GM23338 (cell line): ENCODE measurements at regions not wholly inside any gene's neighbourhood (a gene's known extent, or its start where the extent isn't known, plus 50 kb on each side); places are given as distances from the start of the nearest gene placed in this dataset.

Source experiments
- ATAC-seq: fragments of 200-7000 bp; cut with Tn5 transposase; 3 replicates; pipeline ENCODE4 v1.9.1; 2020
- DNase-seq: peaks from one replicate; pipeline ENCODE4 v3.0.0-alpha.2; 2015; ENCODE audit warnings: low spot score
- H2AFZ ChIP-seq: fragments of 200-600 bp; sonication (generic); 2 replicates; pipeline ENCODE4 v1.8.0; 2016; ENCODE audit warnings: antibody characterized with exemption, mild to moderate bottlenecking, moderate library complexity
- H3F3A ChIP-seq: fragments of 200-600 bp; sonication (generic); replicated peaks from 2 replicates; pipeline ENCODE4 v1.8.0; 2017; ENCODE audit warnings: antibody characterized with exemption, mixed run types, low read depth
- H3K27ac ChIP-seq: fragments of 200-600 bp; sonication (generic); 2 replicates; pipeline ENCODE4 v1.6.1; 2016; ENCODE audit warnings: low read depth
- H3K27me3 ChIP-seq: fragments of 200-600 bp; sonication (generic); 2 replicates; pipeline ENCODE4 v1.8.0; 2016; ENCODE audit warnings: mild to moderate bottlenecking, mixed run types, moderate library complexity; ENCODE audit not compliant: insufficient read depth
- H3K36me3 ChIP-seq: fragments of 200-600 bp; sonication (generic); 2 replicates; pipeline ENCODE4 v1.8.0; 2016; ENCODE audit warnings: mild to moderate bottlenecking; ENCODE audit not compliant: insufficient read depth
- H3K4me1 ChIP-seq: fragments of 200-600 bp; sonication (generic); 2 replicates; pipeline ENCODE4 v1.8.0; 2016; ENCODE audit warnings: mild to moderate bottlenecking, moderate library complexity; ENCODE audit not compliant: insufficient read depth
- H3K4me2 ChIP-seq: fragments of 200-600 bp; sonication (generic); 2 replicates; pipeline ENCODE4 v1.7.1; 2017; ENCODE audit warnings: mixed run types
- H3K4me3 ChIP-seq: fragments of 200-600 bp; sonication (generic); 2 replicates; pipeline ENCODE4 v1.6.1; 2016; ENCODE audit warnings: mixed run types
- H3K79me2 ChIP-seq: fragments of 200-600 bp; sonication (generic); replicated peaks from 2 replicates; pipeline ENCODE4 v1.8.0; 2017; ENCODE audit warnings: mild to moderate bottlenecking; ENCODE audit not compliant: insufficient read depth
- H3K9me2 ChIP-seq: fragments of 200-600 bp; sonication (generic); 2 replicates; pipeline ENCODE4 v1.8.0; 2017; ENCODE audit not compliant: insufficient read depth
- H4K20me1 ChIP-seq: fragments of 200-600 bp; sonication (generic); replicated peaks from 2 replicates; pipeline ENCODE4 v1.8.0; 2017; ENCODE audit warnings: mild to moderate bottlenecking; ENCODE audit not compliant: insufficient read depth
- H3K27ac Mint-ChIP-seq: 2 replicates; pipeline ENCODE4 v1.8.0; 2020; ENCODE audit warnings: inconsistent platforms, mild to moderate bottlenecking, moderate library complexity, mixed read lengths
- H3K27me3 Mint-ChIP-seq: 3 replicates; pipeline ENCODE4 v1.8.0; 2022; ENCODE audit warnings: low read depth, mild to moderate bottlenecking, moderate library complexity, mixed read lengths, inconsistent platforms; ENCODE audit not compliant: insufficient read depth, poor library complexity
- H3K36me3 Mint-ChIP-seq: 3 replicates; pipeline ENCODE4 v1.8.0; 2021; ENCODE audit warnings: low read depth, mild to moderate bottlenecking, inconsistent platforms, moderate library complexity, mixed read lengths
- H3K4me1 Mint-ChIP-seq: 3 replicates; pipeline ENCODE4 v1.8.0; 2020; ENCODE audit warnings: mild to moderate bottlenecking, inconsistent platforms, mixed read lengths
- H3K4me3 Mint-ChIP-seq: 3 replicates; pipeline ENCODE4 v1.8.0; 2021; ENCODE audit warnings: moderate library complexity, mild to moderate bottlenecking, inconsistent platforms, mixed read lengths
- H3K9me3 Mint-ChIP-seq: 3 replicates; pipeline ENCODE4 v1.8.0; 2020; ENCODE audit warnings: moderate library complexity, mild to moderate bottlenecking, inconsistent platforms, mixed read lengths
- CREB1 ChIP-seq: fragments of 250-450 bp; sonication (Bioruptor Pico); IDR thresholded peaks from 2 replicates; pipeline ENCODE4 v1.5.0; 2020; ENCODE audit warnings: low read depth, mild to moderate bottlenecking, moderate library complexity
- CTCF ChIP-seq, 2 experiments: fragments of 200-600 bp in 1 of 2; sonication (generic) in 1 of 2; conservative IDR thresholded peaks; 2 replicates each; pipeline versions ENCODE4 v1.5.1 to v1.6.1; 2016 to 2017; ENCODE audit warnings: antibody characterized with exemption in 2 of 2, low read depth in 2 of 2, mild to moderate bottlenecking in 2 of 2, moderate library complexity in 1 of 2
- EZH2 ChIP-seq: fragments of 200-600 bp; sonication (generic); IDR thresholded peaks from one replicate; pipeline ENCODE4 v1.8.0; 2017; ENCODE audit warnings: antibody characterized with exemption, mild to moderate bottlenecking, low read depth; ENCODE audit not compliant: unreplicated experiment
- EZH2phosphoT487 ChIP-seq: fragments of 200-600 bp; sonication (generic); IDR thresholded peaks from one replicate; pipeline ENCODE4 v1.8.1; 2018; ENCODE audit warnings: antibody characterized with exemption; ENCODE audit not compliant: unreplicated experiment
- JUNB ChIP-seq: IDR thresholded peaks from one replicate; pipeline ENCODE4 v1.6.1; 2016; ENCODE audit warnings: antibody characterized with exemption; ENCODE audit not compliant: unreplicated experiment
- NANOG ChIP-seq: IDR thresholded peaks from 2 replicates; pipeline ENCODE4 v1.6.1; 2016; ENCODE audit warnings: antibody characterized with exemption, borderline replicate concordance
- POLR2AphosphoS5 ChIP-seq: IDR thresholded peaks from 2 replicates; pipeline ENCODE4 v1.6.1; 2016; ENCODE audit warnings: antibody characterized with exemption, low read depth
- REST ChIP-seq: IDR thresholded peaks from one replicate; pipeline ENCODE4 v1.6.1; 2018; ENCODE audit warnings: antibody characterized with exemption; ENCODE audit not compliant: unreplicated experiment
- STAT1 ChIP-seq: IDR thresholded peaks from one replicate; pipeline ENCODE4 v1.6.1; 2016; ENCODE audit warnings: antibody characterized with exemption; ENCODE audit not compliant: unreplicated experiment
- ZNF114 ChIP-seq: fragments of 250-450 bp; sonication (Bioruptor Pico); IDR thresholded peaks from 2 replicates; pipeline ENCODE4 v1.5.0; 2020; ENCODE audit warnings: mild to moderate bottlenecking, moderate library complexity
- ZNF331 ChIP-seq: fragments of 250-450 bp; sonication (Bioruptor Pico); IDR thresholded peaks from 2 replicates; pipeline ENCODE4 v1.5.0; 2020; ENCODE audit warnings: low read depth, mild to moderate bottlenecking, moderate library complexity
- TF ChIP-seq, protein P1 (sequence below): fragments of 250-450 bp; sonication (Bioruptor Pico); IDR thresholded peaks from 2 replicates; pipeline ENCODE4 v1.5.0; 2020; ENCODE audit warnings: mild to moderate bottlenecking, moderate library complexity
- TF ChIP-seq, protein P2 (sequence below): IDR thresholded peaks from 2 replicates; pipeline ENCODE4 v1.6.1; 2016; ENCODE audit warnings: antibody characterized with exemption

GRCh38 chr4:31189938-31190337 lies 469.8 kb downstream of the PCDH7 start:
- H3K9me2 ChIP-seq = no peaks in the 10 kb centered on the region
- ATAC-seq = no peak
- no peak overlapping the region for H3K4me3 Mint-ChIP-seq

More at GRCh38 chr4:31189938-31190337, 469.8 kb downstream of the PCDH7 start:
- Histone ChIP-seq H3K27me3 (no peaks in the 10 kb centered on the region), H3K27ac (no peak overlapping the region), H3K4me3 (no peak overlapping the region), H3F3A (no peaks in the 10 kb centered on the region), H3K36me3 (no peaks in the 10 kb centered on the region), H3K4me1 (no peaks in the 10 kb centered on the region), H3K79me2 (no peaks in the 10 kb centered on the region), H4K20me1 (no peaks in the 10 kb centered on the region), H3K4me2 (no peak overlapping the region), H2AFZ (no peak overlapping the region)
- no peak overlapping the region for H3K27ac Mint-ChIP-seq
- H3K9me3 Mint-ChIP-seq = peaks cover 19% of the 10 kb centered on the region
- H3K36me3 Mint-ChIP-seq = peaks cover 16% of the 10 kb centered on the region; the same call in 2 of the 3 replicates
- no peaks in the 10 kb centered on the region for H3K4me1 Mint-ChIP-seq
- DNase-seq = no peak
- TF ChIP-seq REST (no peak), ZNF114 (CRISPR knock-in tag) (no peak), CTCF (conservative IDR thresholded peaks at IDR 0.05; ENCODE audit: low read depth in 2 of 2) (no peak), POLR2AphosphoS5 (no peak), EZH2phosphoT487 (no peak), NANOG (no peak), JUNB (no peak), ZNF331 (CRISPR knock-in tag) (no peak), STAT1 (no peak), EZH2 (no peak), CREB1 (CRISPR knock-in tag) (no peak)
- TF ChIP-seq, protein P1, sequence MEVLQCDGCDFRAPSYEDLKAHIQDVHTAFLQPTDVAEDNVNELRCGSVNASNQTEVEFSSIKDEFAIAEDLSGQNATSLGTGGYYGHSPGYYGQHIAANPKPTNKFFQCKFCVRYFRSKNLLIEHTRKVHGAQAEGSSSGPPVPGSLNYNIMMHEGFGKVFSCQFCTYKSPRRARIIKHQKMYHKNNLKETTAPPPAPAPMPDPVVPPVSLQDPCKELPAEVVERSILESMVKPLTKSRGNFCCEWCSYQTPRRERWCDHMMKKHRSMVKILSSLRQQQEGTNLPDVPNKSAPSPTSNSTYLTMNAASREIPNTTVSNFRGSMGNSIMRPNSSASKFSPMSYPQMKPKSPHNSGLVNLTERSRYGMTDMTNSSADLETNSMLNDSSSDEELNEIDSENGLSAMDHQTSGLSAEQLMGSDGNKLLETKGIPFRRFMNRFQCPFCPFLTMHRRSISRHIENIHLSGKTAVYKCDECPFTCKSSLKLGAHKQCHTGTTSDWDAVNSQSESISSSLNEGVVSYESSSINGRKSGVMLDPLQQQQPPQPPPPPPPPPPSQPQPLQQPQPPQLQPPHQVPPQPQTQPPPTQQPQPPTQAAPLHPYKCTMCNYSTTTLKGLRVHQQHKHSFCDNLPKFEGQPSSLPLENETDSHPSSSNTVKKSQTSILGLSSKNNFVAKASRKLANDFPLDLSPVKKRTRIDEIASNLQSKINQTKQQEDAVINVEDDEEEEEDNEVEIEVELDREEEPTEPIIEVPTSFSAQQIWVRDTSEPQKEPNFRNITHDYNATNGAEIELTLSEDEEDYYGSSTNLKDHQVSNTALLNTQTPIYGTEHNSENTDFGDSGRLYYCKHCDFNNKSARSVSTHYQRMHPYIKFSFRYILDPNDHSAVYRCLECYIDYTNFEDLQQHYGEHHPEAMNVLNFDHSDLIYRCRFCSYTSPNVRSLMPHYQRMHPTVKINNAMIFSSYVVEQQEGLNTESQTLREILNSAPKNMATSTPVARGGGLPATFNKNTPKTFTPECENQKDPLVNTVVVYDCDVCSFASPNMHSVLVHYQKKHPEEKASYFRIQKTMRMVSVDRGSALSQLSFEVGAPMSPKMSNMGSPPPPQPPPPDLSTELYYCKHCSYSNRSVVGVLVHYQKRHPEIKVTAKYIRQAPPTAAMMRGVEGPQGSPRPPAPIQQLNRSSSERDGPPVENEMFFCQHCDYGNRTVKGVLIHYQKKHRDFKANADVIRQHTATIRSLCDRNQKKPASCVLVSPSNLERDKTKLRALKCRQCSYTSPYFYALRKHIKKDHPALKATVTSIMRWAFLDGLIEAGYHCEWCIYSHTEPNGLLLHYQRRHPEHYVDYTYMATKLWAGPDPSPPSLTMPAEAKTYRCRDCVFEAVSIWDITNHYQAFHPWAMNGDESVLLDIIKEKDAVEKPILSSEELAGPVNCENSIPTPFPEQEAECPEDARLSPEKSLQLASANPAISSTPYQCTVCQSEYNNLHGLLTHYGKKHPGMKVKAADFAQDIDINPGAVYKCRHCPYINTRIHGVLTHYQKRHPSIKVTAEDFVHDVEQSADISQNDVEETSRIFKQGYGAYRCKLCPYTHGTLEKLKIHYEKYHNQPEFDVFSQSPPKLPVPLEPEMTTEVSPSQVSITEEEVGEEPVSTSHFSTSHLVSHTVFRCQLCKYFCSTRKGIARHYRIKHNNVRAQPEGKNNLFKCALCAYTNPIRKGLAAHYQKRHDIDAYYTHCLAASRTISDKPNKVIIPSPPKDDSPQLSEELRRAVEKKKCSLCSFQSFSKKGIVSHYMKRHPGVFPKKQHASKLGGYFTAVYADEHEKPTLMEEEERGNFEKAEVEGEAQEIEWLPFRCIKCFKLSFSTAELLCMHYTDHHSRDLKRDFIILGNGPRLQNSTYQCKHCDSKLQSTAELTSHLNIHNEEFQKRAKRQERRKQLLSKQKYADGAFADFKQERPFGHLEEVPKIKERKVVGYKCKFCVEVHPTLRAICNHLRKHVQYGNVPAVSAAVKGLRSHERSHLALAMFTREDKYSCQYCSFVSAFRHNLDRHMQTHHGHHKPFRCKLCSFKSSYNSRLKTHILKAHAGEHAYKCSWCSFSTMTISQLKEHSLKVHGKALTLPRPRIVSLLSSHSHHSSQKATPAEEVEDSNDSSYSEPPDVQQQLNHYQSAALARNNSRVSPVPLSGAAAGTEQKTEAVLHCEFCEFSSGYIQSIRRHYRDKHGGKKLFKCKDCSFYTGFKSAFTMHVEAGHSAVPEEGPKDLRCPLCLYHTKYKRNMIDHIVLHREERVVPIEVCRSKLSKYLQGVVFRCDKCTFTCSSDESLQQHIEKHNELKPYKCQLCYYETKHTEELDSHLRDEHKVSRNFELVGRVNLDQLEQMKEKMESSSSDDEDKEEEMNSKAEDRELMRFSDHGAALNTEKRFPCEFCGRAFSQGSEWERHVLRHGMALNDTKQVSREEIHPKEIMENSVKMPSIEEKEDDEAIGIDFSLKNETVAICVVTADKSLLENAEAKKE (CRISPR knock-in tag) = no peak
- TF ChIP-seq, protein P2, sequence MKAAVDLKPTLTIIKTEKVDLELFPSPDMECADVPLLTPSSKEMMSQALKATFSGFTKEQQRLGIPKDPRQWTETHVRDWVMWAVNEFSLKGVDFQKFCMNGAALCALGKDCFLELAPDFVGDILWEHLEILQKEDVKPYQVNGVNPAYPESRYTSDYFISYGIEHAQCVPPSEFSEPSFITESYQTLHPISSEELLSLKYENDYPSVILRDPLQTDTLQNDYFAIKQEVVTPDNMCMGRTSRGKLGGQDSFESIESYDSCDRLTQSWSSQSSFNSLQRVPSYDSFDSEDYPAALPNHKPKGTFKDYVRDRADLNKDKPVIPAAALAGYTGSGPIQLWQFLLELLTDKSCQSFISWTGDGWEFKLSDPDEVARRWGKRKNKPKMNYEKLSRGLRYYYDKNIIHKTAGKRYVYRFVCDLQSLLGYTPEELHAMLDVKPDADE = no peak
- no peaks in the 10 kb centered on the region for H3K27me3 Mint-ChIP-seq
